K562 (cell line): ENCODE measurements at regions not wholly inside any gene's neighbourhood (a gene's known extent, or its start where the extent isn't known, plus 50 kb on each side); places are given as distances from the start of the nearest gene placed in this dataset.

Experiments
- ATAC-seq: fragments of 200-7000 bp; cut with Tn5 transposase; 3 replicates; pipeline ENCODE4 v1.9.1; 2020; ENCODE audit warnings: moderate library complexity
- BruUV-seq: library from RNA; stranded (reverse); fragments of 400-500 nt; replicated peaks from 2 replicates; lab custom pipeline; 2021; lab: Mats Ljungman, UMichigan
- CTCF ChIA-PET: fragments of 300-600 bp; formaldehyde crosslinking; extraction: SDS; loops from one replicate; lab custom pipeline; 2021; ENCODE audit warnings: low intra/inter-chr PET ratio; lab: Yijun Ruan, JAX
- POLR2A ChIA-PET: fragments of 300-600, 350-650 bp; sonication (Branson Sonifier 250); formaldehyde crosslinking; extraction: SDS; loops from one replicate; lab custom pipeline; 2021; ENCODE audit warnings: antibody characterized with exemption, inconsistent platforms; lab: Yijun Ruan, JAX
- DNase-seq, 4 experiments: peaks; one replicate each; pipeline versions ENCODE4 v3.0.0 to v3.0.0-alpha.2; 2011 to 2018; ENCODE audit warnings: low spot score in 3 of 4, mixed read lengths in 3 of 4; ENCODE audit errors: extremely low read depth in 1 of 4
- FAIRE-seq: peaks from 2 replicates; lab custom pipeline; 2011; peaks lifted over from hg19 to GRCh38; lab: Jason Lieb, UNC
- H2AFZ ChIP-seq: 2 replicates; pipeline ENCODE4 v1.6.0; 2011; ENCODE audit warnings: low read depth, low read length, control low read depth, inconsistent platforms
- H3K27ac ChIP-seq: fragments of 200-600 bp; 3 replicates; pipeline ENCODE4 v1.8.0; 2011; ENCODE audit warnings: low read depth, mild to moderate bottlenecking, control low read depth, inconsistent platforms, low read length, moderate library complexity, mixed read lengths; ENCODE audit errors: extremely low read depth
- H3K27me3 ChIP-seq, 2 experiments: fragments of 300-600 bp in 1 of 2; 2 replicates in 1 of 2; 3 replicates in 1 of 2; pipeline versions ENCODE4 v1.6.0 to v1.8.0; 2011; ENCODE audit warnings: inconsistent platforms in 2 of 2, low read length in 2 of 2, mild to moderate bottlenecking in 1 of 2, mixed read lengths in 1 of 2, moderate library complexity in 1 of 2; ENCODE audit not compliant: control insufficient read depth in 2 of 2, insufficient read depth in 2 of 2
- H3K36me3 ChIP-seq: fragments of 300-600 bp; 3 replicates; pipeline ENCODE4 v1.8.0; 2011; ENCODE audit warnings: mild to moderate bottlenecking, low read length, inconsistent platforms; ENCODE audit not compliant: control insufficient read depth, insufficient read depth
- H3K4me1 ChIP-seq, 2 experiments: fragments of 200-600 bp in 1 of 2; replicated peaks in 1 of 2; 2 replicates in 1 of 2; 3 replicates in 1 of 2; pipeline versions ENCODE4 v1.5.1 to v1.8.0; 2011; ENCODE audit warnings: inconsistent platforms in 2 of 2, low read length in 2 of 2, mild to moderate bottlenecking in 1 of 2, mixed read lengths in 1 of 2, moderate library complexity in 1 of 2; ENCODE audit not compliant: control insufficient read depth in 2 of 2, insufficient read depth in 2 of 2
- H3K4me2 ChIP-seq: 2 replicates; pipeline ENCODE4 v1.6.1; 2011; ENCODE audit warnings: low read length, control low read depth, inconsistent platforms, mixed read lengths; ENCODE audit not compliant: insufficient read depth
- H3K4me3 ChIP-seq: fragments of 200-600 bp; sonication (generic), shearing (Covaris generic); 2 replicates; pipeline ENCODE4 v1.5.1; 2016; ENCODE audit warnings: control low read depth, inconsistent platforms
- H3K79me2 ChIP-seq: fragments of 200-600 bp; 3 replicates; pipeline ENCODE4 v1.8.0; 2011; ENCODE audit warnings: low read length, inconsistent platforms; ENCODE audit not compliant: control insufficient read depth, insufficient read depth
- H3K9ac ChIP-seq, 2 experiments: 2 replicates each; pipeline versions ENCODE4 v1.6.0 to v1.6.1; 2011; ENCODE audit warnings: low read depth in 2 of 2, low read length in 2 of 2, control low read depth in 1 of 2, inconsistent platforms in 1 of 2, mild to moderate bottlenecking in 1 of 2, mixed read lengths in 1 of 2; ENCODE audit not compliant: insufficient read depth in 1 of 2
- H3K9me1 ChIP-seq: one replicate; pipeline ENCODE4 v1.6.0; 2011; ENCODE audit warnings: inconsistent platforms, mild to moderate bottlenecking, low read length, moderate library complexity; ENCODE audit not compliant: control insufficient read depth, insufficient read depth
- H3K9me3 ChIP-seq: replicated peaks from 2 replicates; pipeline ENCODE4 v1.5.1; 2011; ENCODE audit warnings: low read depth, low read length, inconsistent platforms; ENCODE audit not compliant: control insufficient read depth, insufficient read depth
- H4K20me1 ChIP-seq: replicated peaks from 2 replicates; pipeline ENCODE4 v1.6.1; 2011; ENCODE audit warnings: low read length, inconsistent platforms, mixed read lengths; ENCODE audit not compliant: control insufficient read depth, insufficient read depth
- CTCFL ChIP-seq: IDR thresholded peaks from 2 replicates; pipeline ENCODE4 v1.6.1; 2011; ENCODE audit warnings: borderline replicate concordance, low read depth, mild to moderate bottlenecking, moderate library complexity, low read length; ENCODE audit not compliant: insufficient read depth, poor library complexity, severe bottlenecking
- GABPB1 ChIP-seq: sonication (generic); formaldehyde crosslinking; IDR thresholded peaks from 2 replicates; pipeline ENCODE4 v1.8.0; 2022; ENCODE audit warnings: mild to moderate bottlenecking, missing genetic modification reagents
- KDM5B ChIP-seq: fragments of 200-600 bp; sonication (generic); IDR thresholded peaks from 2 replicates; pipeline ENCODE4 v1.6.1; 2012; ENCODE audit warnings: low read depth, mild to moderate bottlenecking, moderate library complexity, low read length, control low read depth, inconsistent platforms; ENCODE audit not compliant: insufficient replicate concordance
- NEUROD1 ChIP-seq: fragments of 150-350 bp; IDR thresholded peaks from 2 replicates; pipeline ENCODE4 v1.6.1; 2014; ENCODE audit warnings: borderline replicate concordance, low read length, low read depth; ENCODE audit not compliant: partially characterized antibody
- SNIP1 ChIP-seq: fragments of 450-650 bp; IDR thresholded peaks from 2 replicates; pipeline ENCODE4 v1.7.1; 2017; ENCODE audit warnings: low read depth, mild to moderate bottlenecking
- SREBF2 ChIP-seq: sonication (generic); formaldehyde crosslinking; IDR thresholded peaks from 2 replicates; pipeline ENCODE4 v1.4.0; 2020; ENCODE audit warnings: mild to moderate bottlenecking, missing genetic modification reagents
- TAL1 ChIP-seq: fragments of 450-650 bp; IDR thresholded peaks from 2 replicates; pipeline ENCODE4 v1.6.1; 2016; ENCODE audit warnings: mild to moderate bottlenecking
- ZBTB9 ChIP-seq: fragments of 450-650 bp; formaldehyde crosslinking; IDR thresholded peaks from 2 replicates; pipeline ENCODE4 v1.4.0; 2020; ENCODE audit warnings: mild to moderate bottlenecking, moderate library complexity
- ZNF512 ChIP-seq: IDR thresholded peaks from 2 replicates; pipeline ENCODE4 v1.6.1; 2016; ENCODE audit warnings: missing genetic modification characterization, missing compliant biosample characterization
- WGBS: fragments of 100-300 bp; shearing (Covaris generic); methylation state at CpG from one replicate; pipeline ENCODE4 v1.1.6; 2016; ENCODE audit warnings: low coverage, mixed read lengths; ENCODE audit not compliant: insufficient coverage; ENCODE audit errors: missing lambda C conversion rate; 5-methylcytosine and 5-hydroxymethylcytosine counted together
- in situ Hi-C: fragments of 300-500 bp; cut with MboI; formaldehyde crosslinking; loops from 4 replicates; pipeline ENCODE4 v1.15.0; 2018; ENCODE audit warnings: inconsistent platforms, mixed read lengths
- intact Hi-C: fragments of 100-400 bp; cut with micrococcal nuclease; formaldehyde crosslinking; loops from 2 replicates; pipeline ENCODE4 v1.14.2; 2022

- TF ChIP-seq CTCFL (no peak), ZBTB9 (CRISPR knock-in tag) (no peak)
Measured at GRCh38 chr12:25797949-25798348, 160.5 kb upstream of the RASSF8 start (continued).

- no peak for DNase-seq
- H3K9me3 ChIP-seq, result no peaks in the 10 kb centered on the region
- no peaks in the 10 kb centered on the region for H3K9me1 ChIP-seq
- in situ Hi-C loops, result no loop called here
- H2AFZ ChIP-seq, result 0 out of 2 replicates have a peak overlapping the region, but pooled peaks have one; percentile 32
- CTCF ChIA-PET, result no interaction called here
- POLR2A ChIA-PET, result interaction anchor here (0.7 kb wide), 1 partner anchor 10 kb away, joined by 4 read pairs; no protein-coding TSS in a partner anchor
- peaks cover 3 to 4% of the 10 kb centered on the region in 2 experiments; a peak in 3 of 5 replicates for H3K27me3 ChIP-seq
- no peaks in the 10 kb centered on the region for H3K4me1 ChIP-seq
- no peaks in the 10 kb centered on the region for H4K20me1 ChIP-seq
- TF ChIP-seq SREBF2 (CRISPR knock-in tag) (no peak), SNIP1 (no peak), TAL1 (no peak), GABPB1 (CRISPR knock-in tag) (no peak), KDM5B (no peak), NEUROD1 (no peak), ZNF512 (peak; percentile 53; the same call in 1 of the 2 replicates)
- TF ChIP-seq, all 486 proteins: peak for 1
- BruUV-seq, result no TSS peak
- no peak overlapping the region for H3K4me3 ChIP-seq
- no peaks in the 10 kb centered on the region for H3K36me3 ChIP-seq
- H3K4me2 ChIP-seq, result no peak overlapping the region
- no peaks in the 10 kb centered on the region for H3K79me2 ChIP-seq
- intact Hi-C loops, result no loop called here
- ATAC-seq (no peak), FAIRE-seq (no peak)
- H3K27ac ChIP-seq, result no peak overlapping the region
- 0% methylated on average over 1 of the region's 1 CpG for WGBS
- no peak overlapping the region for H3K9ac ChIP-seq
Measured at GRCh38 chr12:25800101-25800500, 158.4 kb upstream of the RASSF8 start.
